ENCODE measurements at regions not wholly inside any gene's neighbourhood (a gene's known extent, or its start where the extent isn't known, plus 50 kb on each side); places are given as distances from the start of the nearest gene placed in this dataset.

- H3K9me3 ChIP-seq: no peaks in the 10 kb centered on the region
- H3K4me1 ChIP-seq: no peaks in the 10 kb centered on the region
- H3K27ac ChIP-seq: no peak overlapping the region
- H3K27me3 ChIP-seq: no peaks in the 10 kb centered on the region
- no peak for TF ChIP-seq POLR2AphosphoS5 (IDR thresholded peaks at IDR 0.05)
- TF ChIP-seq POLR2A (IDR thresholded peaks at IDR 0.05): no peak
- TF ChIP-seq EP300 (IDR thresholded peaks at IDR 0.05): no peak
- no peak for TF ChIP-seq CTCF (IDR thresholded peaks at IDR 0.05)
- H3K4me3 ChIP-seq: no peak overlapping the region
- no peak for DNase-seq (ENCODE audit: low spot score in 2 of 2)
- H3K36me3 ChIP-seq: no peaks in the 10 kb centered on the region
Measured at GRCh38 chr5:56335212-56335611, 102.1 kb upstream of the ANKRD55 start.

GRCh38 chr5:56330806-56331205 lies 97.7 kb upstream of the ANKRD55 start:
- H3K4me3 ChIP-seq: no peak overlapping the region
- no peak overlapping the region for H3K27ac ChIP-seq
- no peak for DNase-seq (ENCODE audit: low spot score in 2 of 2)
- H3K4me1 ChIP-seq: peaks cover 6% of the 10 kb centered on the region
- no peaks in the 10 kb centered on the region for H3K27me3 ChIP-seq
- H3K36me3 ChIP-seq: no peaks in the 10 kb centered on the region
- TF ChIP-seq POLR2AphosphoS5 (IDR thresholded peaks at IDR 0.05) (no peak), CTCF (IDR thresholded peaks at IDR 0.05) (no peak), EP300 (IDR thresholded peaks at IDR 0.05) (no peak), POLR2A (IDR thresholded peaks at IDR 0.05) (no peak)
- no peaks in the 10 kb centered on the region for H3K9me3 ChIP-seq
- 92% methylated on average over 1 of the region's 1 CpG for WGBS

GRCh38 chr5:56330167-56330566 lies 97.0 kb upstream of the ANKRD55 start:
- Histone ChIP-seq H3K9me3 (no peaks in the 10 kb centered on the region), H3K27me3 (no peaks in the 10 kb centered on the region), H3K27ac (no peak overlapping the region), H3K4me3 (no peak overlapping the region), H3K36me3 (no peaks in the 10 kb centered on the region), H3K4me1 (peaks cover 6% of the 10 kb centered on the region)
- DNase-seq (ENCODE audit: low spot score in 2 of 2): no peak
- TF ChIP-seq POLR2AphosphoS5 (IDR thresholded peaks at IDR 0.05) (no peak), EP300 (IDR thresholded peaks at IDR 0.05) (no peak), POLR2A (IDR thresholded peaks at IDR 0.05) (no peak), CTCF (IDR thresholded peaks at IDR 0.05) (no peak)
- WGBS: 53% methylated on average over 2 of the region's 2 CpGs

GRCh38 chr5:56329652-56330051 lies 96.5 kb upstream of the ANKRD55 start:
- no peak for DNase-seq (ENCODE audit: low spot score in 2 of 2)
- H3K27ac ChIP-seq: no peak overlapping the region
- peaks cover 6% of the 10 kb centered on the region for H3K4me1 ChIP-seq
- no peaks in the 10 kb centered on the region for H3K36me3 ChIP-seq
- no peaks in the 10 kb centered on the region for H3K9me3 ChIP-seq
- 72% methylated on average over 3 of the region's 3 CpGs for WGBS
- no peak for TF ChIP-seq EP300 (IDR thresholded peaks at IDR 0.05)
- TF ChIP-seq CTCF (IDR thresholded peaks at IDR 0.05): no peak
- TF ChIP-seq POLR2AphosphoS5 (IDR thresholded peaks at IDR 0.05): no peak
- no peak for TF ChIP-seq POLR2A (IDR thresholded peaks at IDR 0.05)
- H3K4me3 ChIP-seq: no peak overlapping the region
- H3K27me3 ChIP-seq: no peaks in the 10 kb centered on the region

GRCh38 chr5:56328753-56329560 lies 95.8 kb upstream of the ANKRD55 start:
- no peak for TF ChIP-seq POLR2A (IDR thresholded peaks at IDR 0.05)
- DNase-seq (ENCODE audit: low spot score in 2 of 2): no peak
- H3K27ac ChIP-seq: no peak overlapping the region

More at GRCh38 chr5:56328753-56329560, 95.8 kb upstream of the ANKRD55 start:
- no peak overlapping the region for H3K4me3 ChIP-seq
- H3K4me1 ChIP-seq: peaks cover 6% of the 10 kb centered on the region
- no peaks in the 10 kb centered on the region for H3K9me3 ChIP-seq
- WGBS: 61% methylated on average over 3 of the region's 3 CpGs
- no peaks in the 10 kb centered on the region for H3K36me3 ChIP-seq
- H3K27me3 ChIP-seq: no peaks in the 10 kb centered on the region

Data from suprapubic skin (tissue), 4 donors.